GM19025 (cell line): ENCODE measurements at regions not wholly inside any gene's neighbourhood (a gene's known extent, or its start where the extent isn't known, plus 50 kb on each side); places are given as distances from the start of the nearest gene placed in this dataset.

Experiments
- ATAC-seq: cut with Tn5 transposase; IDR thresholded peaks from one replicate; pipeline ENCODE4 v1.9.1; 2021; ENCODE audit warnings: mild to moderate bottlenecking, low read depth, moderate library complexity; ENCODE audit not compliant: unreplicated experiment

- no peak for ATAC-seq
Observed at GRCh38 chr2:145290986-145291385, 771.1 kb upstream of the ZEB2 start.

- no peak for ATAC-seq
Observed at GRCh38 chr2:145289946-145290345, 770.0 kb upstream of the ZEB2 start.

DNA sequence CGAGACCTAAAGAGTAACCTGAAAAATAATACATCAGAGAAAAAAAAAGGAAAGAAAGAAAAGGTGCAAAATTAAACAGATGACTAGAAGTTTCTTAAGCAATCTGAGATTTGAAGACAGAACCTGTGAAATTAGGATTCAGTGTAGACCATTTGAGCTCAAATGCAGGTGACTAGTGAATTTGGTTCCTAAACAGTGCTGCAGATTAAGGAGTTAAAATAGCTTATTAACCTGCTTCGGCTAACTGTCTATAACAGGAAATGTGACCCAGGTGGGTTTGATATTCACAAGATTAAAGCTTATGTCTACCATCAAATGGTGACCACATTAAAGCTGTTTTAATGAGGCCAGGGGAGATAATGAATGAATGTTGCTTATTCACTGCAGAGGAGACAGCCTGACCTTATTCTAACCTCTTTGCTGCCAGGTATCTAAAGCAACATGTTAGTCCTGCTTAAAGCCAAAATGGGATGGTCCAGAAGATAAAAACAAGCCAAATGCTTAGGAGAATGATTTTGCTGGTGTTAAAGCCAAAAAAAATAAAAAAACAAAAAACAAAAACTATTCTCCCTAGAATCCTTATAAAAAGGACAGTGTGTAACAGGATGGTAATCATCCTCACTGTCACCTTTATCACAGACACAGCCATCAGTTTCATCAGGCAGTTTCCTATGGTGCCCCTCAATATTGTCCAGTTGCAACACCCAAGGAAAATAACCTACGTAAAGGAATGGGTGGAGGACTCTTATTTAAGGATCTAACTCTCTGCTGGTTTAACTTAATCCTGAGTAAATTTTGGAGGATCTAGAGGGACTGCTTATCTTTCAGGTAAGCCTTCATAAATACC, 769.0 kb upstream of the ZEB2 start:
- no peak for ATAC-seq

GRCh38 chr2:145287736-145288135, 767.8 kb upstream of the ZEB2 start:
- ATAC-seq = no peak

- ATAC-seq = no peak
Observed at GRCh38 chr2:145286716-145287275, 766.9 kb upstream of the ZEB2 start.

DNA sequence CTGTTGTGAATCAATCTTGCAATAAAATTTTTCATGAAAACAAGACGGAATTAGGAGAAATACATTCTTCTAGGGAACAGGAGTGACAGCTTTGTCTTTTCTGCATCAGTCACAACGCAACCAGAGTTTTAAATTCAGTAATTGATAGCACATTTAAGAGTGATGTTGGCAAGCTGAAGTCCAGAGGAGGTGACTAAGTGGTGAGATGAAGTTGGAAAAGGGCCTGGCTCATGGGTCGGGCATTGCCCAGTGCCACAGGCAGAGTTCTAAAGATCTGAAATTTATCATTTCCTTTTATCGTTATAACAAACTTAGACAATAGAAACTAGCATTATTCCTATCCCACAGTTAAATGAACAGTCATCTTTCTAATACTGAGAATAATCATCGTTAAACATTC, 764.6 kb upstream of the ZEB2 start:
- no peak for ATAC-seq

- no peak for ATAC-seq
Observed at GRCh38 chr2:145283131-145283530, 763.2 kb upstream of the ZEB2 start.

GRCh38 chr2:145277922-145278321, 758.0 kb upstream of the ZEB2 start:
- no peak for ATAC-seq

- ATAC-seq = no peak
Observed at GRCh38 chr2:145273840-145274239, 753.9 kb upstream of the ZEB2 start.

DNA sequence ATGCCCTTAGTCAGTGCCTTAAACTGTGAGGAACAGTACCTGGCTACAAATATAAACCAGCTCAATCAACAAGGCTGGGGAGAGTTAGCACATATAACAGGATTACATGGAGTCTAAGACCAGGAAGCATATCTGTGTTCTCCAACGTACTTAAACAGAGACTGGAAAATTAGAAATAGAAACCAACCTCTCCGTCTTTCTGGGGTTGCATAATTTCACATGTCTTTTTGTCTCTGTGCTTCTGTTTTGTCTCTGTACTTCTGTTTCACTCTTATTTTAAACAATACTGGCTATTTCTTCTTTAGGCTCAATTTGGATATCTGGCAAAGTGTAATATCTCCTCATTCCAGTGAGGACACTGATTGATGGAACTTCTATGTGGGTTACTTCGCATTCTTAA, 749.0 kb upstream of the ZEB2 start:
- no peak for ATAC-seq

DNA sequence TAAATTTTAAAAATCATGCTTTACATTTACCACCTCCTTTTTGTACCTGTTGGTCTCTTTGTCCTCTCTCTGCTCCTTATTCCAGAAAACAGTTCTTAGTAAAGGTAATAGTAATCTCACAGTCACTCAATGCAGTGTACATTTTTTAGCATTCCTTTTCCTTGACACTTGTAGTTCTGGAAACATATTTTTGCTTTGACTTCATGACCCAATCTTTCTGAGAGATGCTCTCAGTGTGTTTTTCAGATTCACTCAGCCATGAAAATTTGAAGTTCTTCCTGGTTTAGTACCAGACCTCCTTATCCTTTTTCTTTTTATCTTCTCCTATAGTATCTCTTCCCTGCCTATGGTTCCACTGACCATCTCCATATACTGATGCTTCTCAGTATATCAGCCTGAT, 747.5 kb upstream of the ZEB2 start:
- no peak for ATAC-seq

DNA sequence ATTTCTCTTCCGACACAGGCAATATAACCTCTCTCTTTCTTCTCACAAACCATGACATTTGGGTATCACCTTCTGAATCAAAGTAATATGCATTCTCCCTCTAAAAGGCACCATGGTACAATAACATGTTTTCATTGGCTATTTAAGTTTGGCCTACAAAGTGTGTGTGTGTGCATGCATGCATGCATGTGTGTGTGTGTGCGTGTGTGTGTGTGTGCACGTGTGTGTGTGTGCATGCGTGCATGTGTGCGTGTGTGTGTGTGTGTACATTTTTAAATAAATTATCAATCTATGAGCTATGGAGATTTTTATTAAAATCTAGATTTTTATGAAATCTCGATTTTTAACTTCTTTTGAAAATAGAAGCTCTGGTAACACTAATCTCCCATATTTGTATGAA, 745.3 kb upstream of the ZEB2 start:
- ATAC-seq = no peak

DNA sequence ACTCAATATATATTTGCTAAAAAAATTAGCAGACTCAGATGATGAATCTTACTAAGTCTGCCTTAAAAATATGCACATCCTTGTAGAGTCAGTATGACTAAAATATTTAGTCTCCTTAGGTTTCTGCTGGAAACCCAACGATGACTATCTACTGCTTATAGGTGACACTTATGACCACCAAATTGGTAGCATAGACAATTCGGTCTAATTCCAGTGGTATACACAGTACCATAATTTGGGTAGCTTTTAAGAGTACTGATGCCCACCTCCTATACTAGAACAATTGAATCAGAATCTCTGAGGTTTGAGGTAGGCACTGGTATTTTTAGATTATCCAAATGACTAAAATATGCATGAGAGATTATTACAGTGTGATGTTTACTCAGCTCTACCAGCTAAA, 740.8 kb upstream of the ZEB2 start:
- no peak for ATAC-seq

DNA sequence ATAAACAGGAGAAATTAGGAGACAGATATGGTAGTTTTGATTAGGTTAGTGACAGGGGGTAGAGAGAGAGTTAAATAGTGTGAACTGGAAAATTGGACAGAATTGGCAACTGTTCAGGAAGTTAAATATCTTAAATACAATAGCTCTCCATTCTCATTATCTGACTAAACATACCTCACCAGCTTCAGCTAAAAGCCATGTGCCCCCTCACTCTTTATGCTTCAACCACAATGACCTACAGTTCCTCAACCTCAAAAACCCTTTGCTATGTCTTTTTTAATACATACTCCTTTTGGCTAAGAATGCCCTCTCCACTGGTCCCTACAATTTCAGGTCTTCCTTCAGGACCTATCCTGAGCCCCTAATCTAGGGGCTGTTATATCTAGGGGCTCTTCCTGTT, 740.2 kb upstream of the ZEB2 start:
- ATAC-seq = no peak

GRCh38 chr2:145258903-145259579, 739.1 kb upstream of the ZEB2 start:
- no peak for ATAC-seq

GRCh38 chr2:145257931-145258330, 738.0 kb upstream of the ZEB2 start:
- no peak for ATAC-seq

GRCh38 chr2:145256551-145256950, 736.6 kb upstream of the ZEB2 start:
- ATAC-seq = no peak

- ATAC-seq = no peak
Observed at GRCh38 chr2:145254291-145254690, 734.4 kb upstream of the ZEB2 start.

- no peak for ATAC-seq
Observed at GRCh38 chr2:145253492-145253891, 733.6 kb upstream of the ZEB2 start.

GRCh38 chr2:145245268-145245870, 725.5 kb upstream of the ZEB2 start:
- ATAC-seq = no peak

DNA sequence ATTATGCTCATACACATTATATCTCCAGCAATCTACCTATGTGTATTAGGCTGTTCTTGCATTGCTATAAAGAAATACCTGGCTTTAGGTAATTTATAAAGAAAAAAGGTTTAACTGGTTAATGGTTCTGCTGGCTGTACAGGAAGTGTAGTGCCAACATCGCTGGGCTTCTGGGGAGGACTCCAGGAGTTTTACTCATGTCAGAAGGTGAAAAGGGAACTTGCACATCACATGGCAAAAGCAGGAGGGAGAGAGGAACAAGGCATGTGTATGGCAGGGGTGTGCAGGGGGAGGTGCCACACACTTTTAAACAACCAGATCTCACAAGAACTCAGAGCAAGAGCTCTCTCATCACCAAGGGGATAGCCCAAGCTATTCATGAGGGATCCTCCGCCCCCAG, 715.4 kb upstream of the ZEB2 start:
- ATAC-seq = no peak
